K562 (cell line): ENCODE measurements at regions not wholly inside any gene's neighbourhood (a gene's known extent, or its start where the extent isn't known, plus 50 kb on each side); places are given as distances from the start of the nearest gene placed in this dataset.

Experiments
- HDAC2 ChIP-seq: fragments of 450-650 bp; IDR thresholded peaks from 2 replicates; pipeline ENCODE4 v1.6.1; 2016; ENCODE audit warnings: mild to moderate bottlenecking
- NR2F6 ChIP-seq: fragments of 450-650 bp; formaldehyde crosslinking; IDR thresholded peaks from 2 replicates; pipeline ENCODE4 v1.4.0; 2020; ENCODE audit warnings: mild to moderate bottlenecking
- RAD51 ChIP-seq: fragments of 450-650 bp; IDR thresholded peaks from 2 replicates; pipeline ENCODE4 v1.7.1; 2016; ENCODE audit warnings: low read depth, mild to moderate bottlenecking, borderline replicate concordance
- SIX5 ChIP-seq, 2 experiments: IDR thresholded peaks; 2 replicates each; pipeline ENCODE4 v1.6.1; 2011; ENCODE audit warnings: low read length in 2 of 2, borderline replicate concordance in 1 of 2, low read depth in 1 of 2, mild to moderate bottlenecking in 1 of 2, moderate library complexity in 1 of 2; ENCODE audit not compliant: insufficient read depth in 1 of 2
- ZNF174 ChIP-seq: fragments of 250-450 bp; sonication (Bioruptor Pico); IDR thresholded peaks from 2 replicates; pipeline ENCODE4 v1.4.0; 2020; ENCODE audit warnings: mild to moderate bottlenecking
- ZNF695 ChIP-seq: fragments of 450-650 bp; formaldehyde crosslinking; IDR thresholded peaks from 2 replicates; pipeline ENCODE4 v1.4.0; 2020; ENCODE audit warnings: mild to moderate bottlenecking, moderate library complexity
- TF ChIP-seq, protein P1 (sequence below): sonication (generic); formaldehyde crosslinking; IDR thresholded peaks from 2 replicates; pipeline ENCODE4 v1.8.0; 2022; ENCODE audit warnings: missing genetic modification reagents, mild to moderate bottlenecking, borderline replicate concordance

- TF ChIP-seq SIX5 (IDR thresholded peaks at IDR 0.05; ENCODE audit: borderline replicate concordance in 1 of 2, insufficient read depth in 1 of 2, low read depth in 1 of 2, low read length in 2 of 2) (no peak), ZNF695 (CRISPR knock-in tag) (no peak), RAD51 (no peak), ZNF174 (CRISPR knock-in tag) (no peak), HDAC2 (no peak), NR2F6 (CRISPR knock-in tag) (no peak)
- TF ChIP-seq, protein P1, sequence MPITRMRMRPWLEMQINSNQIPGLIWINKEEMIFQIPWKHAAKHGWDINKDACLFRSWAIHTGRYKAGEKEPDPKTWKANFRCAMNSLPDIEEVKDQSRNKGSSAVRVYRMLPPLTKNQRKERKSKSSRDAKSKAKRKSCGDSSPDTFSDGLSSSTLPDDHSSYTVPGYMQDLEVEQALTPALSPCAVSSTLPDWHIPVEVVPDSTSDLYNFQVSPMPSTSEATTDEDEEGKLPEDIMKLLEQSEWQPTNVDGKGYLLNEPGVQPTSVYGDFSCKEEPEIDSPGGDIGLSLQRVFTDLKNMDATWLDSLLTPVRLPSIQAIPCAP (CRISPR knock-in tag) = no peak
These were observed 126.5 kb upstream of the BMP2 start for GRCh38 chr20:6641012-6641411.
